ENCODE measurements at regions not wholly inside any gene's neighbourhood (a gene's known extent, or its start where the extent isn't known, plus 50 kb on each side); places are given as distances from the start of the nearest gene placed in this dataset.

DNA sequence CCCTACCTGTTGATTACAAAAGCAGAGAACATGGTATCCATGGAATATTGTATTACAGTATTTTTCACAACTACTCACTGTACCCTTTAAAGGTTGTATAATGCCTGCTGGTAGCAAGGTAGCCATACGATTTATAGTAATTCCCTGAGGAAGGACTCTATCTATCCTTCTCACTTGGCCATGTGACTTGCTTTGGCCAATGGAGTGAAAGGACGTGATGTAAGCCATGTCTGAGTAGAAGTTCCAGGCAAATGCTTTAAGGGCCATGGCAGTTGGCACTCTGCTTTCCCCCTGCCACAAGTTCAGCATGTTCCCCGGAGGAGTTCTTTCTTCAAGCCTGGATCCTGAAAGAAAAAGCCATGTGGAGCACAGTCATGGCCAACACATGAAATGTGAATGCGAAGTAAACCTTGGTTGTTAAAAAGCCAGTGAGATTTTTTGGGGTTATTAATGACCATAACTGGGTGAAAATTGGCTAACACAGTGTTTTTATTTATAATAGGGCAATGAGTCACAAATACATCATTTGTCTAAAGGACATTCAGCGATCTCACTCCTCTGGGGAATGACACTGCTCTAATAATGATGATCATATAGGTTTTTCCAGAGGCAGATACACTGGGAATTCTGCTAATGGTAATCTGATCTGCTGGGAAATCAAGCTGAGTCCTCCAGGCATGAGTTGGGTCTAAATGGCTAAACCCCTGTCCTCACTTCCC lies 67.4 kb upstream of the SLC38A2 start:
- Histone ChIP-seq H3K27me3 (ENCODE audit: insufficient read depth, insufficient read length) (no peaks in the 10 kb centered on the region), H3K9ac (ENCODE audit: insufficient read length, low read depth) (no peak overlapping the region), H3K4me3 (ENCODE audit: insufficient read length, low read depth) (no peak overlapping the region), H3K36me3 (ENCODE audit: insufficient read depth, insufficient read length, low read length) (no peaks in the 10 kb centered on the region), H3K9me3 (ENCODE audit: insufficient read depth, low read length) (no peaks in the 10 kb centered on the region), H3K4me1 (ENCODE audit: insufficient read depth, insufficient read length) (no peaks in the 10 kb centered on the region)
- TF ChIP-seq SUZ12 (IDR thresholded peaks at IDR 0.05; ENCODE audit: extremely low read depth, insufficient read depth, insufficient read length) (no peak), ZNF274 (IDR thresholded peaks at IDR 0.05; ENCODE audit: low read depth, low read length) (no peak), YY1 (IDR thresholded peaks at IDR 0.05; ENCODE audit: insufficient read depth, insufficient read length) (no peak)
- no peak for DNase-seq (ENCODE audit: low read depth, low spot score)

DNA sequence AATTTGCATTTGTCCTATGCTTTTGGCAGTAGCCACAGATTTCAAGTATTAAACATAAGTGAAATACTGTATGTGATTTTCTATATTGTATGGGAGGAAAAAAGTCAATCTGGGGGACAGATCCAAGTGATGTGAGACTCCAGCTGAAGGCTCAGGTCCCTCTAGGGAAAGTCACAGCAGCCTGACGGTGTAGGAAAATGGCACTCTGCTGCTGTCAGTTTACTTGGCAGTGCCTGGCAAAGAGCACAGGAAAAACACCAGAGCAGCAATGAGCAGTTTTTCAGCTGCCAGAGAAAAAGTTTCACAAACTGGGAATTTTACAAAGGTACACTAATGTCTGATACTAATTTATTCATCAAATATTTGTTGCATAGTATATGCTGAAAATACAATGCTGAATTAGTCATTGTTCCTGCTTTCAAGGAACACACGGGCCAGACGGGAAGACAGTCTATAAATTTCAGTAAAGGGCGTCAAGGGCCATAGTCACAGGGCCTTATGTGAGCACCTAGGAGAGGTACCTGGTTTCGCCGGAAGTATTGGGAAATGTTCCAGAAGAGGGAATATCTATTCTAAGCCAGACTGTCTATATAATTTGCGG lies 66.2 kb upstream of the SLC38A2 start:
- Histone ChIP-seq H3K9me3 (ENCODE audit: insufficient read depth, low read length) (no peaks in the 10 kb centered on the region), H3K4me1 (ENCODE audit: insufficient read depth, insufficient read length) (no peaks in the 10 kb centered on the region), H3K4me3 (ENCODE audit: insufficient read length, low read depth) (no peak overlapping the region), H3K36me3 (ENCODE audit: insufficient read depth, insufficient read length, low read length) (no peaks in the 10 kb centered on the region), H3K27me3 (ENCODE audit: insufficient read depth, insufficient read length) (no peaks in the 10 kb centered on the region), H3K9ac (ENCODE audit: insufficient read length, low read depth) (no peak overlapping the region)
- no peak for TF ChIP-seq YY1 (IDR thresholded peaks at IDR 0.05; ENCODE audit: insufficient read depth, insufficient read length)
- TF ChIP-seq SUZ12 (IDR thresholded peaks at IDR 0.05; ENCODE audit: extremely low read depth, insufficient read depth, insufficient read length) = no peak
- no peak for TF ChIP-seq ZNF274 (IDR thresholded peaks at IDR 0.05; ENCODE audit: low read depth, low read length)
- no peak for DNase-seq (ENCODE audit: low read depth, low spot score)

DNA sequence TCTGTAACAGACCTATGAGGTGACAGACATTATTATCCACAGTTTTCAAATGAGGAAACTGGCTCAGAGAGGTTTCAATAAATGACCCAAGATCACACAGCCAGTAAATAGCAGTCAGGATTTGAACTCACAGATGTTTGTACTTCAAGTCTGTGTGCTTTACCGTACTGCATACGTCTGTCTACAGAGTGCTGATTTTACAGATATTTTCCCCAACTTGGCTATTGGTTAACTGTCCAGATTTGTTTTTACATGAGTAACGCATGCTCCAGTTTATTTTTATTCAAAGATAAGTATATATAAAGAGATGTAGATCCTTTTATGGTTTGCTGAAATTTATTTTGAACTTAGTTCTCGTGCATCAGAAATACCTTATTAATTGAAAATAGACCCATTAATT lies 65.7 kb upstream of the SLC38A2 start:
- H3K27me3 ChIP-seq (ENCODE audit: insufficient read depth, insufficient read length) = no peaks in the 10 kb centered on the region
- no peak for TF ChIP-seq YY1 (IDR thresholded peaks at IDR 0.05; ENCODE audit: insufficient read depth, insufficient read length)
- TF ChIP-seq ZNF274 (IDR thresholded peaks at IDR 0.05; ENCODE audit: low read depth, low read length) = no peak
- TF ChIP-seq SUZ12 (IDR thresholded peaks at IDR 0.05; ENCODE audit: extremely low read depth, insufficient read depth, insufficient read length) = no peak
- H3K4me1 ChIP-seq (ENCODE audit: insufficient read depth, insufficient read length) = no peaks in the 10 kb centered on the region
- H3K9ac ChIP-seq (ENCODE audit: insufficient read length, low read depth) = no peak overlapping the region
- no peak for DNase-seq (ENCODE audit: low read depth, low spot score)
- H3K4me3 ChIP-seq (ENCODE audit: insufficient read length, low read depth) = no peak overlapping the region
- no peaks in the 10 kb centered on the region for H3K36me3 ChIP-seq (ENCODE audit: insufficient read depth, insufficient read length, low read length)
- H3K9me3 ChIP-seq (ENCODE audit: insufficient read depth, low read length) = no peaks in the 10 kb centered on the region

DNA sequence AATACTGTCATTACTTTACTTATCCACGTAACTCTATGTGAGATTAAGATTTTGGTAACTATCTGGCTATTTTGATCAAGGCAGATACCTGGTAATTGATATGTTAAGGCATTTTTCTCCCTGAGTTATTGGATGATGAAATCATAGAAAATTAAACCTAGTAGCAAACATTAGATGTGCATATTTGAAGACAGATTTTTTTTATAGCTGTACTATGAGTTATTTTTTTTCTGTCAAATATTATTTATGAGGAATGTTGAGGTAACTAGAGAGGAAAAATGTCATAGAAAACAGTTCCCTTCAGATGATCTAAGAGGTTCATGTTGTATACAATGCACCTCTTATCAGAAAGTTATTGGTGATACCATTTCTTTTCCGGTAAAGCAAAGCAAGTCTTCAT lies 64.9 kb upstream of the SLC38A2 start:
- no peak overlapping the region for H3K4me3 ChIP-seq (ENCODE audit: insufficient read length, low read depth)
- H3K9me3 ChIP-seq (ENCODE audit: insufficient read depth, low read length) = no peaks in the 10 kb centered on the region
- DNase-seq (ENCODE audit: low read depth, low spot score) = no peak
- TF ChIP-seq ZNF274 (IDR thresholded peaks at IDR 0.05; ENCODE audit: low read depth, low read length) (no peak), YY1 (IDR thresholded peaks at IDR 0.05; ENCODE audit: insufficient read depth, insufficient read length) (no peak), SUZ12 (IDR thresholded peaks at IDR 0.05; ENCODE audit: extremely low read depth, insufficient read depth, insufficient read length) (no peak)
- no peak overlapping the region for H3K9ac ChIP-seq (ENCODE audit: insufficient read length, low read depth)
- H3K36me3 ChIP-seq (ENCODE audit: insufficient read depth, insufficient read length, low read length) = no peaks in the 10 kb centered on the region
- no peaks in the 10 kb centered on the region for H3K4me1 ChIP-seq (ENCODE audit: insufficient read depth, insufficient read length)
- no peaks in the 10 kb centered on the region for H3K27me3 ChIP-seq (ENCODE audit: insufficient read depth, insufficient read length)

DNA sequence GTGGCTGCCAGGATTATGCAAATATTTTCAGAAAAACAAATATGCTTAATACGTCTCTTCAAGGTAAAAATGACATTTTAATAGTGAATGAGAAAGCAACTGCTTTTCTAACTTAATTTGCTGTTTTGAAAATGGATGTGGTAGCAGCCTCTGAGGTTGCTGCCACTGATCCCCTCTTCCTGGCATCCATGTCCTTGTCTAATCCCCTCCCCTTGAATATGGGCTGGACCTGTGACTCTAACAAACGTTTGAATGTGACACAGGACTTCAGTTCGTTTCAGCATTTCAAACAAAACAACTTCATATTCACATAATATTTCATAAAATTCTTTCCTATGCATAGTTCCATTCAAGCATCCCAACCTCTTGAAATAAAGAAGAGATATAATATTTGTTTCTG lies 64.2 kb upstream of the SLC38A2 start:
- Histone ChIP-seq H3K4me3 (ENCODE audit: insufficient read length, low read depth) (no peak overlapping the region), H3K36me3 (ENCODE audit: insufficient read depth, insufficient read length, low read length) (no peaks in the 10 kb centered on the region), H3K4me1 (ENCODE audit: insufficient read depth, insufficient read length) (no peaks in the 10 kb centered on the region), H3K9me3 (ENCODE audit: insufficient read depth, low read length) (no peaks in the 10 kb centered on the region), H3K27me3 (ENCODE audit: insufficient read depth, insufficient read length) (no peaks in the 10 kb centered on the region), H3K9ac (ENCODE audit: insufficient read length, low read depth) (no peak overlapping the region)
- DNase-seq (ENCODE audit: low read depth, low spot score) = no peak
- TF ChIP-seq SUZ12 (IDR thresholded peaks at IDR 0.05; ENCODE audit: extremely low read depth, insufficient read depth, insufficient read length) (no peak), ZNF274 (IDR thresholded peaks at IDR 0.05; ENCODE audit: low read depth, low read length) (no peak), YY1 (IDR thresholded peaks at IDR 0.05; ENCODE audit: insufficient read depth, insufficient read length) (no peak)

DNA sequence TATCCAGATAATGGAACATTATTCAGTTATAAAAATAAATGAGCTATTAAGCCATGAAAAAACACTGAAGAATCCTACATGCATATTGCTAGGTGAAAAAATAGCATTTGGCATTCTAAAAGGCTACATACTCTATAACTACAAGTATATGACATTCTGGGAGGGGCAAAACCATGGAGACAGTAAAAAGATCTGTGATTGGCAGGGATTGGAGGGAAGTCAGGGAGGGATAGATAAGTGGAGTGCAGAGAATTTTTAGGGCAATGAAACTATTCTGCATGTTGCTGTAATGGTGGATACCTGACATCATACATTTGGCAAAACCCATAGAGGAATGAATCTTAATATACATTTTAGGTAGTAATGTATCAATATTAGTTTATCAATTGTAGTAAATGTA lies 63.1 kb upstream of the SLC38A2 start:
- no peaks in the 10 kb centered on the region for H3K9me3 ChIP-seq (ENCODE audit: insufficient read depth, low read length)
- H3K9ac ChIP-seq (ENCODE audit: insufficient read length, low read depth) = no peak overlapping the region
- H3K4me3 ChIP-seq (ENCODE audit: insufficient read length, low read depth) = no peak overlapping the region
- no peaks in the 10 kb centered on the region for H3K4me1 ChIP-seq (ENCODE audit: insufficient read depth, insufficient read length)
- no peaks in the 10 kb centered on the region for H3K36me3 ChIP-seq (ENCODE audit: insufficient read depth, insufficient read length, low read length)
- DNase-seq (ENCODE audit: low read depth, low spot score) = no peak
- no peaks in the 10 kb centered on the region for H3K27me3 ChIP-seq (ENCODE audit: insufficient read depth, insufficient read length)
- TF ChIP-seq SUZ12 (IDR thresholded peaks at IDR 0.05; ENCODE audit: extremely low read depth, insufficient read depth, insufficient read length) (no peak), ZNF274 (IDR thresholded peaks at IDR 0.05; ENCODE audit: low read depth, low read length) (no peak), YY1 (IDR thresholded peaks at IDR 0.05; ENCODE audit: insufficient read depth, insufficient read length) (no peak)

DNA sequence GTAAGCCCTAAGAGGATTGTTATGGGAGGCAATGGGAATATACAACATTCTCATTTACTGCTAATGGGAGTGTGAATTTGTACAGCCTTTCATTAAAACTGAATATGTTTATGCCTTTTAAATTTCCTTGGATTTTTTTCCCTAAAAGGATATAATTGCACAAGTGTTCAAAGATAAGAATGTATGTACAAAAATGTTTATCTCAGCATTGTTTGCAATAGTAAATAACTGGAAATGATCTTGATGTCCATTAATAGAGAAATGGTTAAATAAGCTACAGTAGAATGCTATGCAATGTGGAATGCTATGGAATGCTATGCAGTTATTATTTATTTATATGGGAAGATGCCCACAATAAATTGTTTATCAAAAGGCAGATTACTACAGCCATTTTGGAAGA lies 62.5 kb upstream of the SLC38A2 start:
- H3K36me3 ChIP-seq (ENCODE audit: insufficient read depth, insufficient read length, low read length) = no peaks in the 10 kb centered on the region
- H3K4me3 ChIP-seq (ENCODE audit: insufficient read length, low read depth) = no peak overlapping the region
- no peaks in the 10 kb centered on the region for H3K27me3 ChIP-seq (ENCODE audit: insufficient read depth, insufficient read length)
- no peak for DNase-seq (ENCODE audit: low read depth, low spot score)
- no peaks in the 10 kb centered on the region for H3K9me3 ChIP-seq (ENCODE audit: insufficient read depth, low read length)
- TF ChIP-seq ZNF274 (IDR thresholded peaks at IDR 0.05; ENCODE audit: low read depth, low read length) (no peak), SUZ12 (IDR thresholded peaks at IDR 0.05; ENCODE audit: extremely low read depth, insufficient read depth, insufficient read length) (no peak), YY1 (IDR thresholded peaks at IDR 0.05; ENCODE audit: insufficient read depth, insufficient read length) (no peak)
- H3K9ac ChIP-seq (ENCODE audit: insufficient read length, low read depth) = no peak overlapping the region
- no peaks in the 10 kb centered on the region for H3K4me1 ChIP-seq (ENCODE audit: insufficient read depth, insufficient read length)

Measured in NT2/D1 (cell line).